HL-60 (cell line): ENCODE measurements at regions not wholly inside any gene's neighbourhood (a gene's known extent, or its start where the extent isn't known, plus 50 kb on each side); places are given as distances from the start of the nearest gene placed in this dataset.

ENCODE experiments used
- DNase-seq, 2 experiments: peaks; one replicate each; pipeline ENCODE4 v3.0.0-alpha.2; 2010 to 2020; ENCODE audit warnings: low read depth in 1 of 2, low spot score in 1 of 2
- H3K27ac ChIP-seq: fragments of 250-450 bp; sonication (Bioruptor Pico); replicated peaks from 2 replicates; pipeline ENCODE4 v1.5.1; 2020; ENCODE audit warnings: mild to moderate bottlenecking, moderate library complexity
- H3K27me3 ChIP-seq: fragments of 250-450 bp; sonication (Bioruptor Pico); 2 replicates; pipeline ENCODE4 v1.5.1; 2021; ENCODE audit warnings: mild to moderate bottlenecking, moderate library complexity; ENCODE audit not compliant: insufficient read depth, poor library complexity, severe bottlenecking
- H3K4me3 ChIP-seq: replicated peaks from 2 replicates; pipeline ENCODE4 v1.5.1; 2011; ENCODE audit warnings: mild to moderate bottlenecking, control low read depth, low read length; ENCODE audit not compliant: insufficient read depth
- GABPA ChIP-seq: IDR thresholded peaks from 2 replicates; pipeline ENCODE4 v1.6.1; 2012; ENCODE audit warnings: low read depth
- POLR2AphosphoS5 ChIP-seq: IDR thresholded peaks from 2 replicates; pipeline ENCODE4 v1.6.1; 2012; ENCODE audit warnings: low read depth
- SPI1 ChIP-seq: IDR thresholded peaks from 2 replicates; pipeline ENCODE4 v1.6.1; 2012; ENCODE audit warnings: low read depth, mild to moderate bottlenecking, borderline replicate concordance
- TF ChIP-seq, protein P1 (sequence below): IDR thresholded peaks from one replicate; pipeline ENCODE4 v1.5.1; 2011; ENCODE audit warnings: low read length, control low read depth, inconsistent platforms; ENCODE audit not compliant: insufficient read depth
- TF ChIP-seq, protein P2 (sequence below): IDR thresholded peaks from 2 replicates; pipeline ENCODE4 v1.6.1; 2012; ENCODE audit warnings: low read depth; ENCODE audit not compliant: insufficient replicate concordance

DNA sequence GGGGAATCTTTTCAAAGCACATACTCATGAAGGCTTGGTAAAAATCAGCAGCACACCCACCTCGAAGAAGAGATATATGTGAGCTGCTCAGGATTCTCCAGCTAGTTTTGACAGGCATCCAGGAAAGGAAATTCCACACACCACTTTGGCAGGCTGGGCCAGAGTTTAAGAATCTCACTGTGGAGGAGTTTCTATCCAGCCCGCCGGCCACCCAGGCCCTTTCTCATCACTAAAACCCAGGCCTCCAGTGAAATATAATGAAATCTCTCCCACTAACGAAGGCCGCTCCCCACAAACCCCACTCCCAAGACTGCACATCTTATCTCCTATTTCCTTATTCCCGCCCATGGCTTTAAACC lies 202.0 kb downstream of the GLI2 start:
- TF ChIP-seq, protein P1, sequence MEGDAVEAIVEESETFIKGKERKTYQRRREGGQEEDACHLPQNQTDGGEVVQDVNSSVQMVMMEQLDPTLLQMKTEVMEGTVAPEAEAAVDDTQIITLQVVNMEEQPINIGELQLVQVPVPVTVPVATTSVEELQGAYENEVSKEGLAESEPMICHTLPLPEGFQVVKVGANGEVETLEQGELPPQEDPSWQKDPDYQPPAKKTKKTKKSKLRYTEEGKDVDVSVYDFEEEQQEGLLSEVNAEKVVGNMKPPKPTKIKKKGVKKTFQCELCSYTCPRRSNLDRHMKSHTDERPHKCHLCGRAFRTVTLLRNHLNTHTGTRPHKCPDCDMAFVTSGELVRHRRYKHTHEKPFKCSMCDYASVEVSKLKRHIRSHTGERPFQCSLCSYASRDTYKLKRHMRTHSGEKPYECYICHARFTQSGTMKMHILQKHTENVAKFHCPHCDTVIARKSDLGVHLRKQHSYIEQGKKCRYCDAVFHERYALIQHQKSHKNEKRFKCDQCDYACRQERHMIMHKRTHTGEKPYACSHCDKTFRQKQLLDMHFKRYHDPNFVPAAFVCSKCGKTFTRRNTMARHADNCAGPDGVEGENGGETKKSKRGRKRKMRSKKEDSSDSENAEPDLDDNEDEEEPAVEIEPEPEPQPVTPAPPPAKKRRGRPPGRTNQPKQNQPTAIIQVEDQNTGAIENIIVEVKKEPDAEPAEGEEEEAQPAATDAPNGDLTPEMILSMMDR, result no peak
- TF ChIP-seq GABPA (no peak), SPI1 (no peak), POLR2AphosphoS5 (no peak)
- TF ChIP-seq, protein P2, sequence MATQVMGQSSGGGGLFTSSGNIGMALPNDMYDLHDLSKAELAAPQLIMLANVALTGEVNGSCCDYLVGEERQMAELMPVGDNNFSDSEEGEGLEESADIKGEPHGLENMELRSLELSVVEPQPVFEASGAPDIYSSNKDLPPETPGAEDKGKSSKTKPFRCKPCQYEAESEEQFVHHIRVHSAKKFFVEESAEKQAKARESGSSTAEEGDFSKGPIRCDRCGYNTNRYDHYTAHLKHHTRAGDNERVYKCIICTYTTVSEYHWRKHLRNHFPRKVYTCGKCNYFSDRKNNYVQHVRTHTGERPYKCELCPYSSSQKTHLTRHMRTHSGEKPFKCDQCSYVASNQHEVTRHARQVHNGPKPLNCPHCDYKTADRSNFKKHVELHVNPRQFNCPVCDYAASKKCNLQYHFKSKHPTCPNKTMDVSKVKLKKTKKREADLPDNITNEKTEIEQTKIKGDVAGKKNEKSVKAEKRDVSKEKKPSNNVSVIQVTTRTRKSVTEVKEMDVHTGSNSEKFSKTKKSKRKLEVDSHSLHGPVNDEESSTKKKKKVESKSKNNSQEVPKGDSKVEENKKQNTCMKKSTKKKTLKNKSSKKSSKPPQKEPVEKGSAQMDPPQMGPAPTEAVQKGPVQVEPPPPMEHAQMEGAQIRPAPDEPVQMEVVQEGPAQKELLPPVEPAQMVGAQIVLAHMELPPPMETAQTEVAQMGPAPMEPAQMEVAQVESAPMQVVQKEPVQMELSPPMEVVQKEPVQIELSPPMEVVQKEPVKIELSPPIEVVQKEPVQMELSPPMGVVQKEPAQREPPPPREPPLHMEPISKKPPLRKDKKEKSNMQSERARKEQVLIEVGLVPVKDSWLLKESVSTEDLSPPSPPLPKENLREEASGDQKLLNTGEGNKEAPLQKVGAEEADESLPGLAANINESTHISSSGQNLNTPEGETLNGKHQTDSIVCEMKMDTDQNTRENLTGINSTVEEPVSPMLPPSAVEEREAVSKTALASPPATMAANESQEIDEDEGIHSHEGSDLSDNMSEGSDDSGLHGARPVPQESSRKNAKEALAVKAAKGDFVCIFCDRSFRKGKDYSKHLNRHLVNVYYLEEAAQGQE, result no peak
- DNase-seq, result no peak
- no peak overlapping the region for H3K27ac ChIP-seq
- no peak overlapping the region for H3K4me3 ChIP-seq
- H3K27me3 ChIP-seq, result no peaks in the 10 kb centered on the region

DNA sequence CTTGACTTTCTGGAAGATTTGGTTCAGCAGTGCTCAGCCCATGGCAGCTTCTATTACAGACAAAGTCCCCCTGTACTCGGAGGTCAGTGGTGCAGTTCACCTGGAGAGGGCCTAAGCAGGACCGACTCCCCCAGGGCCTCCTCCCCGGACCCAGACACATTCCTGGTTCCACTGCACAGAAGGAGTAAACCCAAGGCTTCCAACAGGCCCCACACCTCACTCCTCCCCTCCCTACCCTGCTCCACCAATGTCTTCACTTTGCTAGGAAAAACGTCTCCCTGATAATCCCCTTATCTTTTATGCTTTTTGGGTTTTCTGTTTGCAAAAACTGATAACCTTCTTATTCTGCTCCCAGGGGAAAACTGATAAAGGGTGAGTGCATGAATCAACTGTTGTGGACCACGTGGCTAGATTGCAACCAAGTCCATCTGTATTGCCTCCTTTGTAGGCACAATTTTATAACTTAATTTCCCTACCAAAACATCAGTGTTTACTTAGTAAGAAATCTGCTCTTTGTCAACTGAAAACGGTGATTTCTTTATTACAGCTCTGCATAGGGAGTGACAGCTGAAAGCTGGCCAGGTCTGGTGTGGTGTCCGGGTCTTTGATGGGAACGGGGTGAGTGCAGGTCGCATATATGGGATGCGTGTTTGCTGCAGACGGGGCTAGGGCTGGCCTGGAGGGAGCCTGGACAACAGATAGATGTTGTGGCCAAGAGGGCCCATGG lies 202.5 kb downstream of the GLI2 start:
- no peak for DNase-seq

DNA sequence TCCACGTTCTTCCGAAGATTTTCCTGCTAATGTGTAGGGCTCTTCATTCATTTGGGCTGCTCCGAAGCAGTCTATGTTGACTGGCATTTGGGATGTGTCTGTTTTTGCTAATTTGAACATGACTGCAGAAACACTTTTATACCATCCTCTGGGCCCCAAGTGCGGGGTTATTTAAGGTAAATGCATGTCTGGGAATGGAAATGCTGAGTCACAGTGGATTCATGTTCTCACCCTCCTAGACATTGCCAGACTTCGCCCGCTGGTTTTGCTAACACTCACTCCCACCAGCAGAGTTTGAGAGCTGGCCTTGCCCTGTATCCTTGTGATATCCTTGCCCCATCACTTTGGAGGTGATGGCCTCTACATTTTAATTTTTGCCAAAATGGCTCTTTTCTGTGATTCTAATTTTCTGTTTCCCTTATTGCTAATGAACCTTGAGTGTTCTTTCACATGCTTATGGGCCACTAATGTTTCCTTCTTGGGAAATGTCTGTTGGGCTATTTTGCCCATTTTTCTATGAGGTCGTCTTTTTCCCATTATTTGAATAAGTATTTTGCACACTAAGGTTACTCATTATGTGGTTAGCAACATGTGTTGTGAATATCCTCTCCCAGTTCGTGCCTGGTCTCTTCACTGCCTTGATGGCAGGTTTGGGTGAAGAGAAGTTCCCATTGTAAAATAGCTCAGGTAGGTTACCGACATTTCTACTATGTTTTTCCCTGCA lies 204.1 kb downstream of the GLI2 start:
- TF ChIP-seq GABPA (no peak), POLR2AphosphoS5 (no peak), SPI1 (no peak)
- TF ChIP-seq, protein P2, result no peak
- TF ChIP-seq, protein P1, result no peak
- no peak for DNase-seq
- no peak overlapping the region for H3K4me3 ChIP-seq
- H3K27ac ChIP-seq, result no peak overlapping the region
- H3K27me3 ChIP-seq, result no peaks in the 10 kb centered on the region

More for the DNA sequence above, 202.5 kb downstream of the GLI2 start:
- no peaks in the 10 kb centered on the region for H3K27me3 ChIP-seq
- TF ChIP-seq POLR2AphosphoS5, result no peak
- TF ChIP-seq, protein P2, result no peak
- TF ChIP-seq, protein P1, result no peak
- no peak for TF ChIP-seq SPI1
- no peak for TF ChIP-seq GABPA
- no peak overlapping the region for H3K27ac ChIP-seq
- H3K4me3 ChIP-seq, result no peak overlapping the region
